ENCODE measurements at regions not wholly inside any gene's neighbourhood (a gene's known extent, or its start where the extent isn't known, plus 50 kb on each side); places are given as distances from the start of the nearest gene placed in this dataset.
"Not testable (repeated sequence)": the region's sequence is repeated elsewhere in the genome, so short reads cannot be mapped to it uniquely, and the experiment has no call there.

DNA sequence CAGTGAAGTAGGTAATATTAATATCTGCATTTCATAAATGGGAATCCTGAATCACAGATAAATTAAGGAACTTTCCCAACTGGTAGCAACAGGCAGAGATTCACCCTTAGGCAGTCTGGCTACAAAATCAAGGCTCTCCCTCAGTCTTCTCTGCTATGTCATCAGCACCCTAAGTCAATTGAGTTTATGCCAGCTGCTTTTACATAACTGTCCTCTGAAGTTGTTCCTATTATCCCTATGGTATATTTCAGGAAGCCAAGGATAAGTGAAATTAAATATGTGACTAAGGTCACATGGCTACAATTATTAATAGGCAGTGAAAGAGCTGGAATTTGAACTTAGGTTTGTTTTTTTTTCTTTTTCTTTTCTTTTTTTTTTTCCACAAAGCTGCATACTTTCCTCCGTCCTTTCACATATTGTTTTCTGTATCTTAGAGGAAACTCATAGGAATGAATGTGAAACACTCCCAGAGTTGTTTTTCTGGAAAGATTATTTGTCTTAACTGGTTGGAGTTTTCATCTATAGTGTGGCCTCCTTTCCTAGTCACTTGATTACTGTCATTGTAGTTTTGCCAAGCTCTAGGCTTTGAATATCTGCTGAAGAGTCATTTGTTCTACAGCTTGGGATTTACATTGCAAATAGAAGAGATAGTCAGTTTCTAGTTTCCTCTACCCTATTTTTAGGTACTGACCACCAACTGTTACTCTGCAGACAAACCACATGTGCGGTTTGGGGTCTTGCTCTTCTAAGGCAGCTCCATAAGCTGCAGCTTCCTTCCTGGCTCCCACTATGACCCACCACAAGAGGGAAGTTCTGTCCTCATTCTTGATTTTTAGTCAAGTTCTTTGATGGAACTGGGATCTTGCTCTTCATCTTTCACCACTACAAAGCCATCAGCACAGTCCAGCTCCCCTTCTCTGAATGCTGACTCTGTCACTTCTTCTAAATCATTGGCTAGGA lies 338.0 kb upstream of the KIAA1217 start:
- DNase-seq (ENCODE audit: low read depth, low spot score), result no peak

- DNase-seq (ENCODE audit: low read depth, low spot score), result no peak
These were observed 336.6 kb upstream of the KIAA1217 start for GRCh38 chr10:23872290-23872689.

DNA sequence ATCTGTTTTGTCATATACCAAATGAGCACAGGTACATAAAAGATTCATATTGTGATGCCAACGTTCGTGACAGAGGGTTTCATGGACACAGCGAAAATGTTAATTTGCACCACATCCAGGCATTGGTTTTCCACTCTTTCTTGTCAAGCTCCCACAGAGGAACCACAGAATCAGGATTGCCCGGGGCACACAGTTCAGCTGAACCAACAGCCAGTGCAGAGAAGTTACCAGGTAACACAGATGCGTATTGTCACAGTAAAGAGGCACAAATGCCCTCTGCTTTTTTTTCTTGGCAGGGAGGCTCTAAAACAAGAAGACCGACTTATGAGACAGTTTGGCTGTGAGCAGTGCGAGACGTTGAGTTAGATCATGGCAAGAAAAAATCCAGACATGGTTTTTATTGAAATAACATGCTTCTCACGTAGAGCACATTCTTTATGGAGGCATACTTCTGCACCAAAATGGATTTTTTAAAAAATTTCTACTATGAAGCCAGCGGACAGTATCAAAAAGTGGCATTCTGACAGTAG lies 331.1 kb upstream of the KIAA1217 start:
- DNase-seq (ENCODE audit: low read depth, low spot score), result no peak

GRCh38 chr10:23884670-23885069 lies 324.3 kb upstream of the KIAA1217 start:
- DNase-seq (ENCODE audit: low read depth, low spot score), result no peak

- no peak for DNase-seq (ENCODE audit: low read depth, low spot score)
These were observed 323.1 kb upstream of the KIAA1217 start for GRCh38 chr10:23885853-23886252.

- no peak for DNase-seq (ENCODE audit: low read depth, low spot score)
These were observed 322.6 kb upstream of the KIAA1217 start for GRCh38 chr10:23886355-23886754.

DNA sequence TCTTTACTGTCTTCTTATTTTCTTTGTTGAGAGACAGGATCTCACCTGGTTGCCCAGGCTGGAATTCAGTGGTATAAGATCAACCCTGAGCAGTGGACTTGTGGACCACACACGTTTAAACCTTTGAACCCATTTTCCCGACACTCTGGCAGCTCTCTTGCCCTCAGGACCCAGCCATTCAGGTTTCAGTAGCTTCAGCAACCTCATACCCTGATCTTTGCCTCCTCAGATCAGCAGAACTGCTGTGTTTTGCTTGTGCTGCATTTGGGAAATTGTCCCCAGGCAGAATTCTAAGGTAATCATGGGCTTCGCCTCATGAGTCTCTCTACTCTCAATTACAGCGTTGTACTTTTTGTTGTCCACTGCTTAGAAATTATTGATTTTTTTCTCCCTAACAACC lies 317.6 kb upstream of the KIAA1217 start:
- no peak for DNase-seq (ENCODE audit: low read depth, low spot score)

GRCh38 chr10:23892296-23892695 lies 316.6 kb upstream of the KIAA1217 start:
- DNase-seq (ENCODE audit: low read depth, low spot score), result peak; percentile 80

DNA sequence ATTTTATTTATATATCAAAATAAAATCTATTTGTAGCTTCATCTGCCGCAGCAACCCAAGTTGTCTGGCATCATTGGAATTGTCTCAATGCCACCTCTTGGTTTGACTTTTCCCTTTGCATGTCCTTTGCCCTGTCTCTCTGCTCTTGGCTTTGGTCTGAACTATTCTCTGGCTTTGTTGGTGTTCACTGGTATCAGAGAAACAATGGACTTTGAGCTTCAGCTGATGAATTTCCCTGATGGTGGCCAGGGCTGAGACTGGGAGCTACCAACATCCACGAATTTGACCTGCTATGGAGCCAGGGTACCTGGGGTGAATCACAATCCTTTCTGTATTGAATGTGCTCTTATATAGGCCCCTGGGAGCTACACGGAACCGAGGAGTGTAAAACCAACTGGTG lies 311.7 kb upstream of the KIAA1217 start:
- DNase-seq (ENCODE audit: low read depth, low spot score), result no peak

DNA sequence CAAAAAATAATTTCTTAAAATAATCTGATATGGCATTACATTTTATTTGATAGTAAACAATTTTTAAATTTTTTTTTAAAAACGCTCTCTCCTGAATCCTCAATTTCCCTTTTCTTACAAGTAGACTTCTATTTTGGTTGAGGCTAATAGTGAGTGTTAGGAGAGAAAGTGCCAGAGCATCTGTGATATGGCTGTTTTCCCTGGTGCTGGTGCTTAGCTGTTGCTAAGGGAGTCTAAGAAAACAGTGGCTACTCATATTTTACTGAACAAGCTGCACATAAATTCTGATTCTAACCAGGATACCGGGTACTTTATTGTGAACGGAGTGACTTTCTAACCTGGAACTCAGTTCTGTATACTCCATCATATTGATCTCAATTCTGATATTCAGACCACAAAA lies 311.1 kb upstream of the KIAA1217 start:
- no peak for DNase-seq (ENCODE audit: low read depth, low spot score)

- DNase-seq (ENCODE audit: low read depth, low spot score), result no peak
These were observed 309.8 kb upstream of the KIAA1217 start for GRCh38 chr10:23899166-23899565.

DNA sequence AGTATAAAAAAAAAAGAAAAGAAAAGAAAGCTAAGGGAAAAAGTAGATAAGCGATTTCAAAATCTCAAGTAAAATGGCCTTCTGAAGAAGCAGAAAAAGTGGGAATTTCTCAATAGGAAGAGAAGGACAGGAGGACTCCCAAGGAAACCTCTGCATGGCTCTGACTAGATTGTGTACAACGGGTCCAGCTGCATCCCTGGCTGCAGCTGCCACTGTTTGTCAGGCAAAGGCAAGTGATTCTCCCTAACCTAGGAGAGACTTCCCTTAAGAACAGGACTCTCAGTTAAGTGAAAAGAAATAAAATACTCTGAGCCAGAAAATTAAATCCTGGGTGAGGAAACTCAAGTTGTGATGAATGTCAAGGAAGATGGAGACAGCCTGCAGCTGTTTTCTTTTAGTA lies 298.6 kb upstream of the KIAA1217 start:
- DNase-seq (ENCODE audit: low read depth, low spot score), result no peak

DNA sequence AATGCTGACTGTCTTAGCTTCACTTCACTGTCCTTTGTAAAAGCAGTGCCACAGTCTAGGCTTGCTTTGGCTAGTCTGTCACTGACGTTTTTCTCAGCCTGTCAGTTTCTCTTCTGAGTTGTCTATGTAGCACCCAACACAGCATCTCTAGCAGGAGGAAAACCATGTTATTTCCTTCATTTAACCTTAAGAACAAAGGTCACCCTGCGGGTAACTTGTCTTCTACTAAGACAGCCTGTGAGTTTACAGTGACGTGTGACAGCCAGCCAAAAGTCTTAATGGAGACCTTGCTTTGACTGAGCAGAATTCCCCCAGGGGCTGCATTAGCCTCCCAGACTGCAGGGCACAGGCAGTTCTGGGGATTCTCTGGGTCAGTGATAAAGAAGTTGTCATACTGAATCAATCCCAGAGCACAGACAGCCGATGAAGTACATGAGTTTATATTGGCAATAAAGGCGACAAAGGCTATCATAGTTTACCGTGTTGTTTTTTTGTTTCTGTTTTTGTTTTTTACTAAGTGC lies 296.0 kb upstream of the KIAA1217 start:
- DNase-seq (ENCODE audit: low read depth, low spot score), result no peak

- no peak for DNase-seq (ENCODE audit: low read depth, low spot score)
These were observed 294.3 kb upstream of the KIAA1217 start for GRCh38 chr10:23914641-23915040.

- peak; percentile 38 for DNase-seq (ENCODE audit: low read depth, low spot score)
These were observed 291.6 kb upstream of the KIAA1217 start for GRCh38 chr10:23917251-23917840.

- peak; percentile 51 for DNase-seq (ENCODE audit: low read depth, low spot score)
These were observed 290.7 kb upstream of the KIAA1217 start for GRCh38 chr10:23918090-23918723.

GRCh38 chr10:23918839-23919238 lies 290.1 kb upstream of the KIAA1217 start:
- DNase-seq (ENCODE audit: low read depth, low spot score), result peak; percentile 55

DNA sequence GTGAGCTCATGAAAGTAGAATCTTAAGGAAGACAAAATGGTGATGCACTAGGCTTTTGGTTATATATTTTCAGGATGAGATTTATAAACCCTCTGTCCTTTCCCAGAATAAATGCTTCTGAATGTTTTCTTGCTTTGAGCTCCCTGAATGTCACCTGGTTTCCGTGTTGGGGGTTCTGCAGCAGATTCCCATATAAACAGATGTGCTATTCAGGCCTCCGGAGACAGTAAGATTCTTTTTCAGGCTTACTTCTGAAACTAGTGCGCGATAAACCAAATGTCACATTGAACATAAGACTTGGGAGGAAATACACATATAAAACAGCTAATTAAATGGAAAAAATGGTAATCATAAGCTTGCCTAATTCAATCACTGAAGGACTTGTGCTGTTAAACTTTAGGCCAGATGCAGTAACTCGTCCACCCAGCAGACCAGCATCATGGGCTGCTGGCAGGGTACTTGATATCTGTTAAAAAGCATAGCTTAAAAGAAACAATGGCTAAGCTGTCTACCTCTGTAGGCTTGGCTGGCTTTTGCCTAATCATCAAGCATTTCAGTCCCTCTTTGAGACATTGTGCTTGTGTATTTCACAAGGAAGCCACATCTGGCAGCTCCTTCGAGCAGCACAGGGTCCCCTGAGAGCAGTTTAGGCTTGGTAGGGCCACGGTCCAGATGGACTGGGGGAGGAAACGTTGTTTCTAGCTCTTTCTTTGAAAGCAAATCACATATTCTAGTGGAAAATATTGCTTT lies 281.2 kb upstream of the KIAA1217 start:
- no peak for DNase-seq (ENCODE audit: low read depth, low spot score)

- not testable (repeated sequence) for DNase-seq (ENCODE audit: low read depth, low spot score)
These were observed 274.9 kb upstream of the KIAA1217 start for GRCh38 chr10:23934023-23934422.

DNA sequence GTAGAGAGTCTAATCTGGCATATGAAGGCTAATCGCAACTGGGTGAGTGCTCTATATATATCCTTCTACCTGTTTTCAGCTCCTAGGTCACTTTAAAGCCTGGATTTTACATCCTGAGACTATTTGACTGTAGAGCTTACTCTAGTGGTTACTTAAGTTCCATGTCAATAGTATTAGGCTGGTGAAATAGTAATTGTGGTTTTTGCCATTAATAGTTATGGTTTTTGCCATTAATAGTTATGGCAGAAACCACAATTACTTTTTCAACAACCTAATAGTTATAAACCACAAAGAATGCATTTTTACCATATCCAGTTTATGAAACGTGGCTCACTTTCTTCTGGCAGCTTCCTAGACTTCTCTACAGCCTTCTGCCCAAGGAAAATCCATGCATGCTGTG lies 263.1 kb upstream of the KIAA1217 start:
- DNase-seq (ENCODE audit: low read depth, low spot score), result no peak

DNA sequence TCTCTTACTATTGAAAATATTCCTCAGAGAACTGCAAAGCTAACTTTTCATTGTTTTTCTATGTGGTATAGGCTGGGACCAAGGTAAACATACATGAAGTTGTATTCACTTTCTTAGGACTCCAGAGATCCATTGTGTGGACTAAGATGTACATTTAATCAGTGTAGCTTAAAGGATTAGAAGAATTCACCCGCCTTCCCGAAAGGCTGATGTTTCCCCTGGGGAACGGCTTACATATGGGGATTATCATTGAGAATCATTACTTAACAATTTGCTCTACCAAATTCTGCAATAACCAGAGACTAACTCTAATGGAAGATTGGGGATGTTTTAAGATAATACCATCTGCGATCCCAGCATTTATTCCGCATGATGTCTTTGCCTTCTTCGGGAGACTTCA lies 257.1 kb upstream of the KIAA1217 start:
- no peak for DNase-seq (ENCODE audit: low read depth, low spot score)
